ENCODE measurements at regions not wholly inside any gene's neighbourhood (a gene's known extent, or its start where the extent isn't known, plus 50 kb on each side); places are given as distances from the start of the nearest gene placed in this dataset.

DNA sequence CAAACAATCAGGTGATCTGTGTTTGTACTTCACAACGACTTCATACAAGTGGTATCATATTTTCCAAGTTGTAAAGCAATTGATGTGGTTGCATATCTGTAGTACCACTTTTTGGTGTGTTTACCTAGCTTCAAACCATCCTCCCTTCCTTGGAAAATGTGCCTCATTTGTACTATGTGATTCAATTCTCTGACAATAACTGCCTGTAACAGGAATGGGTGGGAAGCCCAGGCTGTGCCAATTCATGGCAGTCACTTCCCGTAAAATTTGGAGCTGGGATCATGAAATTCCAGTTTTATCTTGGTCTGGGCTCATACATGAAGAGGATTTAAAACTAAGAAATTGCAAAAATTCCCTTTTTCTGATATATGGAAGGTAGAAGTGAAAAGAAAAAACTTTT, 250.1 kb downstream of the DIO2 start:
- DNase-seq, result no peak

DNA sequence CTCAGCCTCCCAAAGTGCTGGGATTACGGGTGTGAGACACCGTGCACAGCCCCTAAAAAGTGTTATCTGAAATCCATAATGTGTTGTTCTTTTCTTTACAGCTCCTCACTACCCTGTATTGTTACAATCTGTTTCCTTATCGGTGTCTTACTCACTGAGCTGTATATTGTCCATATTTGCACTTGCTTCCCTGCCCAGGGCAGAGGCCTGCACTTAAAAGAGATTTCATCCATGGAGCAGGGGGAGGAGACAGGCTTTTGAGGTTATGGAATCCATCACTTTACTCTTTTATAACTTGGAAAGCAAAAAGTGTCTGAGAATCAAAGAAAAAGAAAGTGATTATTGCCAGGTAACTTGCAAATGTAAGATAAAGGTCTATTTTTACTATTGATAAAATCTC, 251.0 kb downstream of the DIO2 start:
- no peak for DNase-seq

DNA sequence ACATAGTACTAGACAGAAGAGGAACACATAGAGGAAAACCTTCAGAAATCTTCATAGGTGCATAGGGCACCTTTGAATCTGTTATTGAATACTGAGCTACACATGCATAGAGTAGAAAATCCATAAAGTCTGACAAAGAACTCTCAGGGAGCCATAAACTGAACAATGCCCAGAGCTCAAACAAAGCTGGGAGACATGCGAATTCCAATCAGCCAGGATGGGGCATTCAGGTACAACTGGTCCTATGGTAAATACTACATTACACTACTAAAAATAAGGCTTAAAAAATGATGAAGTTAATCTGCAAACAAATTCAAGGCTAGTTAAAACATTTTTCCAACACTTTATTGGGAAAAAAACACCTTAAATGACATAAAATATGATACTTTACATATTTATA, 259.7 kb downstream of the DIO2 start:
- DNase-seq, result no peak

DNA sequence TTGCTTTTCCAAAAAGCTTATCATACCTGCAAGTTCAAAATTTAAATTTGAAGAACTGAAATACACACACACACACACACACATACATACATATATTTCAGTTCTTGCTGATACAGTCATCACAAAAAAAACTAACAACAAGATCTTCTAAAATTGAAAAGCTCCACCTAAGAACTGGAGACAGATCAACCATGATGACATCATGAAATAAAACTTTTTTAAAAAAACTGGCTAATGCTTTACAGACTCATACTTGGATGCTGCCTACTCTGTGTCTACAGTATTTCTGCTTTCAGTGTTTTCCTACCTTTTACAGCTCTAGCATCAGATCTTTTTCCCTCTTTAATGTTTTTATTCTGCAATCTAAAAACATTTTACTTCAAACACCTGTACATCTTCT, 261.4 kb downstream of the DIO2 start:
- no peak for DNase-seq

DNA sequence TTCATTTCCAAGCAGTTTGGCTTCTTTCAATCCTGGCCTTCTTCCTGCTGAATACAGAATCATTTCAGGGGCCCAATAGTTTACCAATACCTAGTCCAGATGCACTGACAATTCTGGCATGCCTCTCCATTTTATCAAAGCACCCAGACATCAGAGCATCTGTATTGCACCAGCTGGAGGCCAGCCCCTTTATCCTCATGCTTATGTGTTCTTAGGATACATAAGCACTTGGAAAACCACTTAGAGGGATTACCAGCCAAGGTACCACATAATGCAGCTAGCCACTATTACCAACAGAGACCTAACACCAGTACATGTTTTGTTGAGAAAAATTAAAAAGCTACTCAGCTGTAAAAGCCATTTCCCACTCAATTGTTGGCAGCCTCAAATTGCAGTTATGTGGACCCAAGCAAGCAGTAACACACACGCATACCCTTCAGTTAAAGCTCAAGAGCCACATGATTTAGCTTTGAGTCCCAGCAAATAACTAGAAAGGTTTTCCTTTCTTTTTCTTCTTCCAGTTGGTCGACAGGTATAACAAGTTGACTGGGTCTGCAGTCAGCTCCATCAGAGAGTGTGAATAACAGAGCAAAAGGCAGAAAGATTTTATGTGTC, 263.8 kb downstream of the DIO2 start:
- DNase-seq, result no peak

DNA sequence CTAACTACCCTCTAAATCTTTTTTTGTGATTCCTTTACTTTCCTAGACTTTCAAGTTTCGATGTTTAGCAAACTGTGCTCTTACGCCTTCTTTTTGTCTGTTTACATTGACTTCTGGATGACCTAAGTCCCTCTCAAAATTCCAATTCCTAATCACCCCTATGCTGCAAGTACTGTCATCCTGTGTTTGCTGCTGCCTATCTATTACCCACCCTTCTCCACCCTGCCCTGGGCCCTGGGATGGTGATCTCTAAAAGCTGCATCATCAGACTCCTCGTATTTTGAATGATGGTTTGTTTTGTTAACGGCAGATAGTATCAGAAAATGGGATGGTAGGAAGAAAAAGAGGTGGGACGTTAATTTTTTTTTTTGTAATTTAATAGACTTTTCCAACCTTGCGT, 272.1 kb downstream of the DIO2 start:
- DNase-seq, result no peak

DNA sequence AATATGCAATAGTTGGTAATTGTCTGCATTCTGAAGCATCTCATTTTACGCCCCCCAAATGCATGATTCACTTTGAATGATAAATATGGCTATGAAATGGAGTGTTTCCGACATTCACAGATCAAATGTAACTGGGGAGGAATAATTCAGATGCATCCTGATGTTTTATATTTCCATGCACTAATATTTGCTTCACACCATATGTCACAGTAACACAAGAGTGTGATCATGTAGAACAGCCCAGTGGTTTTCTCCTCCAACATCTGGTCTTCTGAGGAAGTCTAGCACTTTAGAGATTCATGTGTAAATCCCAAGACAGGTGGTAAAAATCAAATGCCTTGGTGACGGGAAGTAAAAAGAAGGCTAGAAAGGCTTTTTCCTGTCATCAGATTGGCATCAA, 273.1 kb downstream of the DIO2 start:
- no peak for DNase-seq

DNA sequence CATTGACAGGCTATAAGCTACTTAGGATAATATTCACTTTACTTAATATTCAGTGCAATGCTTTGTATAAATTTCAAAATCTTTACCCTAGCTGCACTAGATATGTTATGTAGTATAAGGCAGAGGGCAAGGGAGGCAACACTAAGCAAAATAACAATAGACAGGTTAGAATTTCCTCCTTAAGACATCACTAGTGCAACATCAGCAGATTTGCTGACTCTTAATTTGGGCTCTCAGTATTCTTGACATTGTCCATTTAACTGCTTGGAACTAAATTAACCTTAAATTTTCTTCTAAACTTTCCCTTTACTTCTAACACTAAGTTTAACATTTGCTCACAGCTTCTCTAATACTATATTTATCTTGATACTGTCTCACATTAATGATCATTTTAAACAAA, 273.9 kb downstream of the DIO2 start:
- DNase-seq, result no peak

DNA sequence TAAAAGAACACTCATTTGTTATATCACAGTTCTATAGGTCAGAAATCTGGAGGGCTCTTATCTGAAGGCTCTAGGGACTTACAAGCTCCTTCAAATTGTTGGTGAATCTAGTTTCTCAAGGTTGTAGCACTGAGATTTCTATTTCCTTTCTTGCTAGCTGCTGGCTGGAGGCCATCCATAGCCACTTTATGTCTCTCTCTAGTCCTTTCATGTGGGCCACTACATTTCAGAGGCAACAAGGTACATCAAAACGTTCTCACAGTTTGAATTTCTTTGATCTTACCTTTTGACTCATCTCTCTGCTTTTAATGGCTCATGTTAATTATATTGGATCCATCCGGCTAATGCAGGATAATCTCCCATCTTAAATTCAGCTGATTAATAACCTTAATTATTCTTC, 286.8 kb downstream of the DIO2 start:
- DNase-seq, result no peak

DNA sequence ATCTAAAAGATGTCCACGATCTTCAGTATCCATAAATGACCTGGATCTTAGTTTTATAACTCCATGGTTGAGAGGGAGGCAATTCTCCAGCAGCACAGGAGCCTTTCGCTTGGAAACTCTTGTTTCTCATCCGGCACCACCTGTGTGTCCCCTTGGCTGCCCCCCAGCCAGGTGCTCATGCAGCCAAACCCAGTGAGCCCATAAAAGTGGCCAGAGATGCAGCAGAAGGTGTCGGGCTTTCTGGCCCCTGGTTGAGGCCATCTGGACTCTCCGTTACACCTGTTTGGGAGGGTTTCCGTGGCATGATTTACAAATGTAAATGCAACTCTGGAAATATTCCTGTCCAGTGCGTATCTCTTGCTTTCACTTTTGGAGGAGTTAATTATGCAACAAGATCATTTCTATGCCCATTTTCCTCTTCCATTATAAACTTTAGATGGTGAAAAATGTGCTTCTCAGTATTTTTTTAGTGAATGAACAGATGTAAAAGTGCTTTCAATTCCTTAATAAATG, 291.1 kb downstream of the DIO2 start:
- DNase-seq, result no peak

Data from fibroblast of skin of scalp (primary cell).